SU-DHL-6 (cell line): ENCODE measurements at regions not wholly inside any gene's neighbourhood (a gene's known extent, or its start where the extent isn't known, plus 50 kb on each side); places are given as distances from the start of the nearest gene placed in this dataset.

Source experiments
- EZH2phosphoT487 ChIP-seq: fragments of 200-600 bp; sonication (generic), shearing (Covaris generic); conservative IDR thresholded peaks from 2 replicates; pipeline ENCODE4 v1.6.1; 2018; ENCODE audit warnings: mild to moderate bottlenecking, antibody characterized with exemption, low read length, moderate library complexity, mixed read lengths
- TF ChIP-seq, protein P1 (sequence below): fragments of 200-600 bp; sonication (generic); IDR thresholded peaks from one replicate; pipeline ENCODE4 v1.5.1; 2017; ENCODE audit warnings: antibody characterized with exemption, mild to moderate bottlenecking, low read length, moderate library complexity; ENCODE audit not compliant: insufficient read depth, poor library complexity, severe bottlenecking

GRCh38 chr15:89416339-89417183, 79.8 kb downstream of the RHCG start:
- TF ChIP-seq, protein P1, sequence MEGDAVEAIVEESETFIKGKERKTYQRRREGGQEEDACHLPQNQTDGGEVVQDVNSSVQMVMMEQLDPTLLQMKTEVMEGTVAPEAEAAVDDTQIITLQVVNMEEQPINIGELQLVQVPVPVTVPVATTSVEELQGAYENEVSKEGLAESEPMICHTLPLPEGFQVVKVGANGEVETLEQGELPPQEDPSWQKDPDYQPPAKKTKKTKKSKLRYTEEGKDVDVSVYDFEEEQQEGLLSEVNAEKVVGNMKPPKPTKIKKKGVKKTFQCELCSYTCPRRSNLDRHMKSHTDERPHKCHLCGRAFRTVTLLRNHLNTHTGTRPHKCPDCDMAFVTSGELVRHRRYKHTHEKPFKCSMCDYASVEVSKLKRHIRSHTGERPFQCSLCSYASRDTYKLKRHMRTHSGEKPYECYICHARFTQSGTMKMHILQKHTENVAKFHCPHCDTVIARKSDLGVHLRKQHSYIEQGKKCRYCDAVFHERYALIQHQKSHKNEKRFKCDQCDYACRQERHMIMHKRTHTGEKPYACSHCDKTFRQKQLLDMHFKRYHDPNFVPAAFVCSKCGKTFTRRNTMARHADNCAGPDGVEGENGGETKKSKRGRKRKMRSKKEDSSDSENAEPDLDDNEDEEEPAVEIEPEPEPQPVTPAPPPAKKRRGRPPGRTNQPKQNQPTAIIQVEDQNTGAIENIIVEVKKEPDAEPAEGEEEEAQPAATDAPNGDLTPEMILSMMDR: peak; percentile 90
- no peak for TF ChIP-seq EZH2phosphoT487
